Ishikawa (cell line): ENCODE measurements at regions not wholly inside any gene's neighbourhood (a gene's known extent, or its start where the extent isn't known, plus 50 kb on each side); places are given as distances from the start of the nearest gene placed in this dataset.

Source experiments
- CEBPB ChIP-seq: IDR thresholded peaks from 2 replicates; pipeline ENCODE4 v1.6.1; 2012
- CREB1 ChIP-seq: IDR thresholded peaks from 2 replicates; pipeline ENCODE4 v1.6.1; 2012; ENCODE audit warnings: low read depth
- EGR1 ChIP-seq: IDR thresholded peaks from 2 replicates; pipeline ENCODE4 v1.6.1; 2012
- EP300 ChIP-seq: IDR thresholded peaks from 2 replicates; pipeline ENCODE4 v1.6.1; 2012; ENCODE audit warnings: borderline replicate concordance
- FOXM1 ChIP-seq: IDR thresholded peaks from 2 replicates; pipeline ENCODE4 v1.6.1; 2012; ENCODE audit warnings: low read depth, borderline replicate concordance
- MAX ChIP-seq: IDR thresholded peaks from 2 replicates; pipeline ENCODE4 v1.6.1; 2012
- NFIC ChIP-seq: IDR thresholded peaks from 2 replicates; pipeline ENCODE4 v1.6.1; 2012
- RAD21 ChIP-seq: IDR thresholded peaks from 2 replicates; pipeline ENCODE4 v1.6.1; 2012; ENCODE audit warnings: low read depth
- REST ChIP-seq: IDR thresholded peaks from 2 replicates; pipeline ENCODE4 v1.6.1; 2012; ENCODE audit warnings: low read depth, mild to moderate bottlenecking
- TAF1 ChIP-seq: IDR thresholded peaks from 2 replicates; pipeline ENCODE4 v1.6.1; 2012; ENCODE audit warnings: low read depth, mild to moderate bottlenecking
- TCF12 ChIP-seq: IDR thresholded peaks from 2 replicates; pipeline ENCODE4 v1.6.1; 2012; ENCODE audit warnings: low read depth
- TEAD4 ChIP-seq: IDR thresholded peaks from 2 replicates; pipeline ENCODE4 v1.6.1; 2012
- USF1 ChIP-seq: IDR thresholded peaks from 2 replicates; pipeline ENCODE4 v1.6.1; 2012
- YY1 ChIP-seq: IDR thresholded peaks from 2 replicates; pipeline ENCODE4 v1.6.1; 2012; ENCODE audit warnings: low read depth
- ZBTB7A ChIP-seq: IDR thresholded peaks from 2 replicates; pipeline ENCODE4 v1.6.1; 2012; ENCODE audit warnings: low read depth

GRCh38 chr12:46671102-46671501, 154.7 kb downstream of the SLC38A4 start:
- no peak for TF ChIP-seq USF1
- TF ChIP-seq EGR1: no peak
- no peak for TF ChIP-seq TAF1
- TF ChIP-seq FOXM1: no peak
- no peak for TF ChIP-seq YY1

- TF ChIP-seq TCF12 (no peak), CEBPB (no peak), EP300 (no peak), ZBTB7A (no peak), EGR1 (no peak), YY1 (no peak), USF1 (no peak), TEAD4 (no peak), TAF1 (no peak), CREB1 (no peak), NFIC (no peak), RAD21 (no peak), REST (no peak), MAX (no peak), FOXM1 (no peak)
Observed at GRCh38 chr12:46670636-46671035, 155.2 kb downstream of the SLC38A4 start.

- no peak for TF ChIP-seq ZBTB7A
- no peak for TF ChIP-seq TCF12
- TF ChIP-seq USF1: no peak
- no peak for TF ChIP-seq TAF1
- no peak for TF ChIP-seq REST
- no peak for TF ChIP-seq EP300
- no peak for TF ChIP-seq NFIC
- TF ChIP-seq CEBPB: no peak
- no peak for TF ChIP-seq YY1
- TF ChIP-seq TEAD4: no peak
- TF ChIP-seq MAX: no peak
- no peak for TF ChIP-seq EGR1
- no peak for TF ChIP-seq RAD21
- no peak for TF ChIP-seq FOXM1
- TF ChIP-seq CREB1: no peak
Observed at GRCh38 chr12:46669720-46670119, 156.1 kb downstream of the SLC38A4 start.

GRCh38 chr12:46667551-46667950, 158.2 kb downstream of the SLC38A4 start:
- no peak for TF ChIP-seq CEBPB
- no peak for TF ChIP-seq NFIC
- no peak for TF ChIP-seq CREB1
- TF ChIP-seq MAX: no peak
- no peak for TF ChIP-seq YY1
- TF ChIP-seq EP300: no peak

- TF ChIP-seq EGR1 (no peak), CEBPB (no peak), TCF12 (no peak), EP300 (no peak), YY1 (no peak), REST (no peak), FOXM1 (no peak), USF1 (no peak)
Observed at GRCh38 chr12:46664761-46665287, 161.0 kb downstream of the SLC38A4 start.
